ENCODE measurements at regions not wholly inside any gene's neighbourhood (a gene's known extent, or its start where the extent isn't known, plus 50 kb on each side); places are given as distances from the start of the nearest gene placed in this dataset.

GRCh38 chr9:111195766-111196165 is 134.3 kb downstream of the OR2K2 start:
- no peak for DNase-seq (ENCODE audit: low spot score)
- H3K9me3 ChIP-seq (ENCODE audit: control insufficient read depth in 4 of 4, low read length in 3 of 4), result peaks cover 0 to 2% (median under 1%) of the 10 kb centered on the region in 4 donors

GRCh38 chr9:111193095-111193494 is 136.9 kb downstream of the OR2K2 start:
- no peaks in the 10 kb centered on the region for H3K4me1 ChIP-seq (ENCODE audit: control insufficient read depth in 4 of 4, insufficient read depth in 4 of 4, low read length in 3 of 4)
- TF ChIP-seq MAX (IDR thresholded peaks at IDR 0.05) (no peak), EGR1 (IDR thresholded peaks at IDR 0.05; ENCODE audit: low read depth in 2 of 2) (no peak), NR2F2 (IDR thresholded peaks at IDR 0.05) (no peak), GABPA (IDR thresholded peaks at IDR 0.05 in 1 of 2, conservative IDR thresholded peaks at IDR 0.05 in 1 of 2) (no peak), RAD21 (IDR thresholded peaks at IDR 0.05) (no peak)
- TF ChIP-seq, protein P1, sequence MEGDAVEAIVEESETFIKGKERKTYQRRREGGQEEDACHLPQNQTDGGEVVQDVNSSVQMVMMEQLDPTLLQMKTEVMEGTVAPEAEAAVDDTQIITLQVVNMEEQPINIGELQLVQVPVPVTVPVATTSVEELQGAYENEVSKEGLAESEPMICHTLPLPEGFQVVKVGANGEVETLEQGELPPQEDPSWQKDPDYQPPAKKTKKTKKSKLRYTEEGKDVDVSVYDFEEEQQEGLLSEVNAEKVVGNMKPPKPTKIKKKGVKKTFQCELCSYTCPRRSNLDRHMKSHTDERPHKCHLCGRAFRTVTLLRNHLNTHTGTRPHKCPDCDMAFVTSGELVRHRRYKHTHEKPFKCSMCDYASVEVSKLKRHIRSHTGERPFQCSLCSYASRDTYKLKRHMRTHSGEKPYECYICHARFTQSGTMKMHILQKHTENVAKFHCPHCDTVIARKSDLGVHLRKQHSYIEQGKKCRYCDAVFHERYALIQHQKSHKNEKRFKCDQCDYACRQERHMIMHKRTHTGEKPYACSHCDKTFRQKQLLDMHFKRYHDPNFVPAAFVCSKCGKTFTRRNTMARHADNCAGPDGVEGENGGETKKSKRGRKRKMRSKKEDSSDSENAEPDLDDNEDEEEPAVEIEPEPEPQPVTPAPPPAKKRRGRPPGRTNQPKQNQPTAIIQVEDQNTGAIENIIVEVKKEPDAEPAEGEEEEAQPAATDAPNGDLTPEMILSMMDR (IDR thresholded peaks at IDR 0.05; ENCODE audit: low read depth, low read length, missing input control), result no peak
- DNase-seq (ENCODE audit: low spot score), result no peak
- H3K36me3 ChIP-seq (ENCODE audit: control insufficient read depth in 4 of 4, insufficient read depth in 3 of 4, low read depth in 1 of 4, low read length in 3 of 4), result no peaks in the 10 kb centered on the region
- H3K4me3 ChIP-seq (ENCODE audit: low read depth in 1 of 3, low read length in 3 of 3), result no peak overlapping the region
- peaks cover 0 to 6% (median 0%) of the 10 kb centered on the region in 4 donors for H3K27me3 ChIP-seq (ENCODE audit: control insufficient read depth in 4 of 4, insufficient read depth in 4 of 4, low read length in 3 of 4)
- peaks cover 0 to 2% (median under 1%) of the 10 kb centered on the region in 4 donors for H3K9me3 ChIP-seq (ENCODE audit: control insufficient read depth in 4 of 4, low read length in 3 of 4)
- H3K27ac ChIP-seq (ENCODE audit: low read depth in 1 of 2, low read length in 2 of 2), result no peak overlapping the region
- H3K9ac ChIP-seq (ENCODE audit: low read depth in 1 of 2, low read length in 2 of 2), result no peak overlapping the region

More at GRCh38 chr9:111195766-111196165, 134.3 kb downstream of the OR2K2 start:
- Histone ChIP-seq H3K4me1 (ENCODE audit: control insufficient read depth in 4 of 4, insufficient read depth in 4 of 4, low read length in 3 of 4) (no peaks in the 10 kb centered on the region), H3K36me3 (ENCODE audit: control insufficient read depth in 4 of 4, insufficient read depth in 3 of 4, low read depth in 1 of 4, low read length in 3 of 4) (no peaks in the 10 kb centered on the region), H3K4me3 (ENCODE audit: low read depth in 1 of 3, low read length in 3 of 3) (no peak overlapping the region), H3K27me3 (ENCODE audit: control insufficient read depth in 4 of 4, insufficient read depth in 4 of 4, low read length in 3 of 4) (peaks cover 0 to 6% (median 0%) of the 10 kb centered on the region in 4 donors), H3K27ac (ENCODE audit: low read depth in 1 of 2, low read length in 2 of 2) (no peak overlapping the region), H3K9ac (ENCODE audit: low read depth in 1 of 2, low read length in 2 of 2) (no peak overlapping the region)
- no peak for TF ChIP-seq HNF4G (IDR thresholded peaks at IDR 0.05)
- 93% methylated on average over 4 of the region's 4 CpGs for WGBS

DNA sequence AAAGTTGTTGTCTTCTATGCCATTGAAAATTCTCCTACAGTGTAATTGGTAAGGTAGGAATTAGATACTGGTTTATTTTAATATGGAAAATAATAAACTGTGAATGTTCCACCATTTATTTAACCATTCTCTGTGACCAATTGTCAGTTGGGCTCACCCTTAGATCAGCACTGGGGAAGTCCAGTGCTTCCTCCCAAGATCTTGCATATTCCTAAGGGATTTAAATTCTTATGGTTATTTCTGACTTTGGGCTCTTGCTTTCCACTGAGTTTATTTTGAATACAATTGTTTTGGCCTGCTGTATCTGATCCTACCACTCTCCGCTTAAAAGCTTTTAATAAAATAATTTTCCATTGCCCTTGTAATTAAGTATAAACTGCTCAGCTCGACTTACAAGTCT is 137.4 kb downstream of the OR2K2 start:
- Histone ChIP-seq H3K27ac (ENCODE audit: low read depth in 1 of 2, low read length in 2 of 2) (no peak overlapping the region), H3K27me3 (ENCODE audit: control insufficient read depth in 4 of 4, insufficient read depth in 4 of 4, low read length in 3 of 4) (peaks cover 0 to 6% (median 0%) of the 10 kb centered on the region in 4 donors), H3K4me3 (ENCODE audit: low read depth in 1 of 3, low read length in 3 of 3) (no peak overlapping the region), H3K36me3 (ENCODE audit: control insufficient read depth in 4 of 4, insufficient read depth in 3 of 4, low read depth in 1 of 4, low read length in 3 of 4) (no peaks in the 10 kb centered on the region), H3K9me3 (ENCODE audit: control insufficient read depth in 4 of 4, low read length in 3 of 4) (peaks cover 0 to 2% (median 0%) of the 10 kb centered on the region in 4 donors), H3K9ac (ENCODE audit: low read depth in 1 of 2, low read length in 2 of 2) (no peak overlapping the region), H3K4me1 (ENCODE audit: control insufficient read depth in 4 of 4, insufficient read depth in 4 of 4, low read length in 3 of 4) (no peaks in the 10 kb centered on the region)
- WGBS, result 71% methylated on average over 2 of the region's 2 CpGs
- TF ChIP-seq TAF1 (conservative IDR thresholded peaks at IDR 0.05) (no peak), HNF4G (IDR thresholded peaks at IDR 0.05) (no peak), JUND (IDR thresholded peaks at IDR 0.05) (no peak), EGR1 (IDR thresholded peaks at IDR 0.05; ENCODE audit: low read depth in 2 of 2) (no peak), SP1 (IDR thresholded peaks at IDR 0.05) (no peak), FOXA1 (IDR thresholded peaks at IDR 0.05) (no peak), YY1 (IDR thresholded peaks at IDR 0.05) (no peak), FOXA2 (IDR thresholded peaks at IDR 0.05) (no peak), HNF4A (conservative IDR thresholded peaks at IDR 0.05) (no peak), NR2F2 (IDR thresholded peaks at IDR 0.05) (no peak), RAD21 (IDR thresholded peaks at IDR 0.05) (no peak)
- TF ChIP-seq, protein P2, sequence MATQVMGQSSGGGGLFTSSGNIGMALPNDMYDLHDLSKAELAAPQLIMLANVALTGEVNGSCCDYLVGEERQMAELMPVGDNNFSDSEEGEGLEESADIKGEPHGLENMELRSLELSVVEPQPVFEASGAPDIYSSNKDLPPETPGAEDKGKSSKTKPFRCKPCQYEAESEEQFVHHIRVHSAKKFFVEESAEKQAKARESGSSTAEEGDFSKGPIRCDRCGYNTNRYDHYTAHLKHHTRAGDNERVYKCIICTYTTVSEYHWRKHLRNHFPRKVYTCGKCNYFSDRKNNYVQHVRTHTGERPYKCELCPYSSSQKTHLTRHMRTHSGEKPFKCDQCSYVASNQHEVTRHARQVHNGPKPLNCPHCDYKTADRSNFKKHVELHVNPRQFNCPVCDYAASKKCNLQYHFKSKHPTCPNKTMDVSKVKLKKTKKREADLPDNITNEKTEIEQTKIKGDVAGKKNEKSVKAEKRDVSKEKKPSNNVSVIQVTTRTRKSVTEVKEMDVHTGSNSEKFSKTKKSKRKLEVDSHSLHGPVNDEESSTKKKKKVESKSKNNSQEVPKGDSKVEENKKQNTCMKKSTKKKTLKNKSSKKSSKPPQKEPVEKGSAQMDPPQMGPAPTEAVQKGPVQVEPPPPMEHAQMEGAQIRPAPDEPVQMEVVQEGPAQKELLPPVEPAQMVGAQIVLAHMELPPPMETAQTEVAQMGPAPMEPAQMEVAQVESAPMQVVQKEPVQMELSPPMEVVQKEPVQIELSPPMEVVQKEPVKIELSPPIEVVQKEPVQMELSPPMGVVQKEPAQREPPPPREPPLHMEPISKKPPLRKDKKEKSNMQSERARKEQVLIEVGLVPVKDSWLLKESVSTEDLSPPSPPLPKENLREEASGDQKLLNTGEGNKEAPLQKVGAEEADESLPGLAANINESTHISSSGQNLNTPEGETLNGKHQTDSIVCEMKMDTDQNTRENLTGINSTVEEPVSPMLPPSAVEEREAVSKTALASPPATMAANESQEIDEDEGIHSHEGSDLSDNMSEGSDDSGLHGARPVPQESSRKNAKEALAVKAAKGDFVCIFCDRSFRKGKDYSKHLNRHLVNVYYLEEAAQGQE (IDR thresholded peaks at IDR 0.05), result no peak
- TF ChIP-seq, protein P3, sequence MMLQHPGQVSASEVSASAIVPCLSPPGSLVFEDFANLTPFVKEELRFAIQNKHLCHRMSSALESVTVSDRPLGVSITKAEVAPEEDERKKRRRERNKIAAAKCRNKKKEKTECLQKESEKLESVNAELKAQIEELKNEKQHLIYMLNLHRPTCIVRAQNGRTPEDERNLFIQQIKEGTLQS (IDR thresholded peaks at IDR 0.05), result no peak
- DNase-seq (ENCODE audit: low spot score), result no peak

Measured in liver (tissue), 8 donors.